ENCODE measurements at regions not wholly inside any gene's neighbourhood (a gene's known extent, or its start where the extent isn't known, plus 50 kb on each side); places are given as distances from the start of the nearest gene placed in this dataset.
A peak's percentile ranks its signal among the peaks of the same experiment; 100 is the strongest.

GRCh38 chr1:234866007-234866866 lies 256.3 kb upstream of the IRF2BP2 start (continued):
- TF ChIP-seq PRDM10 (tag by site-specific recombination; IDR thresholded peaks at IDR 0.05), result peak; percentile 81
- 0 out of 2 replicates have a peak, but pooled peaks have one; percentile 12 for TF ChIP-seq OVOL3 (tag by site-specific recombination; IDR thresholded peaks at IDR 0.05)
- peak; percentile 65; the same call in 1 of the 2 replicates for TF ChIP-seq TRIM28 (IDR thresholded peaks at IDR 0.05; ENCODE audit: borderline replicate concordance, low read length)
- no peak for TF ChIP-seq ZNF148 (tag by site-specific recombination; IDR thresholded peaks at IDR 0.05; ENCODE audit: borderline replicate concordance)
- no peak for TF ChIP-seq MZF1 (tag by site-specific recombination; IDR thresholded peaks at IDR 0.05; ENCODE audit: borderline replicate concordance)
- TF ChIP-seq MYNN (tag by site-specific recombination; IDR thresholded peaks at IDR 0.05; ENCODE audit: borderline replicate concordance), result no peak
- no peak for TF ChIP-seq KLF7 (tag by site-specific recombination; IDR thresholded peaks at IDR 0.05; ENCODE audit: borderline replicate concordance)
- TF ChIP-seq ZNF433 (tag by site-specific recombination; IDR thresholded peaks at IDR 0.05; ENCODE audit: low read depth), result no peak
- TF ChIP-seq ZNF184 (tag by site-specific recombination; IDR thresholded peaks at IDR 0.05), result peak; percentile 58; the same call in 1 of the 2 replicates
- TF ChIP-seq ZNF529 (tag by site-specific recombination; IDR thresholded peaks at IDR 0.05; ENCODE audit: insufficient replicate concordance), result no peak
- TF ChIP-seq ZNF580 (tag by site-specific recombination; IDR thresholded peaks at IDR 0.05), result no peak
- no peak for TF ChIP-seq ZSCAN5A (tag by site-specific recombination; IDR thresholded peaks at IDR 0.05)
- TF ChIP-seq ZBTB6 (tag by site-specific recombination; IDR thresholded peaks at IDR 0.05), result no peak
- TF ChIP-seq ZNF629 (tag by site-specific recombination; IDR thresholded peaks at IDR 0.05), result peak; percentile 69
- 0 out of 2 replicates have a peak, but pooled peaks have one; percentile 13 for TF ChIP-seq ZNF560 (tag by site-specific recombination; IDR thresholded peaks at IDR 0.05; ENCODE audit: borderline replicate concordance)
- no peak for TF ChIP-seq ZNF549 (tag by site-specific recombination; IDR thresholded peaks at IDR 0.05)
- TF ChIP-seq ZNF658 (tag by site-specific recombination; IDR thresholded peaks at IDR 0.05), result no peak
- no peak for TF ChIP-seq KLF8 (tag by site-specific recombination; IDR thresholded peaks at IDR 0.05)
- TF ChIP-seq KLF9 (tag by site-specific recombination; IDR thresholded peaks at IDR 0.05; ENCODE audit: low read depth), result no peak
- no peak for TF ChIP-seq ZNF248 (tag by site-specific recombination; IDR thresholded peaks at IDR 0.05)
- TF ChIP-seq OSR2 (tag by site-specific recombination; IDR thresholded peaks at IDR 0.05), result peak; percentile 34; the same call in 1 of the 2 replicates
- TF ChIP-seq ZNF335 (tag by site-specific recombination; conservative IDR thresholded peaks at IDR 0.05), result peak; percentile 68
- no peak for TF ChIP-seq CTCF (tag by site-specific recombination; IDR thresholded peaks at IDR 0.05)
- no peak for TF ChIP-seq ZNF623 (tag by site-specific recombination; IDR thresholded peaks at IDR 0.05)
- TF ChIP-seq TCF7L2 (IDR thresholded peaks at IDR 0.05; ENCODE audit: borderline replicate concordance, low read depth, low read length), result no peak
- TF ChIP-seq ZNF624 (tag by site-specific recombination; IDR thresholded peaks at IDR 0.05), result no peak
- TF ChIP-seq ZNF416 (tag by site-specific recombination; IDR thresholded peaks at IDR 0.05), result 0 out of 2 replicates have a peak, but pooled peaks have one; percentile 10

Data from HEK293 (cell line).